Spleen (tissue), 11 donors: ENCODE measurements at regions not wholly inside any gene's neighbourhood (a gene's known extent, or its start where the extent isn't known, plus 50 kb on each side); places are given as distances from the start of the nearest gene placed in this dataset.

Experiments
- DNase-seq: peaks from one replicate; pipeline ENCODE4 v3.0.0-alpha.2; 2020
- H3K27ac ChIP-seq, 8 donors: fragments of 200-600 bp; sonication (generic) in 7 of 8; 1 replicate in 4 of 8; 2 replicates in 4 of 8; pipeline versions ENCODE4 v1.5.0 to v1.8.0; 2016 to 2021; ENCODE audit warnings: inconsistent platforms in 4 of 8, mild to moderate bottlenecking in 4 of 8, moderate library complexity in 1 of 8
- H3K27me3 ChIP-seq, 7 donors: fragments of 200-600 bp; sonication (generic) in 6 of 7; replicated peaks in 1 of 7; 1 replicate in 4 of 7; 2 replicates in 3 of 7; pipeline versions ENCODE4 v1.5.0 to v1.8.0; 2016 to 2021; ENCODE audit warnings: inconsistent platforms in 3 of 7, mild to moderate bottlenecking in 1 of 7
- H3K36me3 ChIP-seq, 6 donors: fragments of 200-600 bp; sonication (generic) in 5 of 6; 1 replicate in 4 of 6; 2 replicates in 2 of 6; pipeline versions ENCODE4 v1.5.0 to v1.8.0; 2016 to 2021; ENCODE audit warnings: inconsistent platforms in 2 of 6
- H3K4me1 ChIP-seq, 6 donors: fragments of 200-600 bp; sonication (generic) in 5 of 6; 1 replicate in 3 of 6; 2 replicates in 3 of 6; pipeline versions ENCODE4 v1.5.0 to v1.8.0; 2016 to 2021; ENCODE audit warnings: inconsistent platforms in 3 of 6
- H3K4me3 ChIP-seq, 8 donors: fragments of 200-600 bp; sonication (generic) in 7 of 8; 1 replicate in 4 of 8; 2 replicates in 4 of 8; pipeline versions ENCODE4 v1.5.0 to v1.8.0; 2016 to 2021; ENCODE audit warnings: inconsistent platforms in 4 of 8, mild to moderate bottlenecking in 4 of 8, moderate library complexity in 2 of 8
- H3K9me3 ChIP-seq, 8 donors: fragments of 200-600 bp; sonication (generic) in 7 of 8; 1 replicate in 4 of 8; 2 replicates in 4 of 8; pipeline versions ENCODE4 v1.5.0 to v1.8.0; 2016 to 2021; ENCODE audit warnings: inconsistent platforms in 4 of 8
- CTCF ChIP-seq, 11 experiments: fragments of 200-600 bp in 7 of 11; fragments of 450-650 bp in 4 of 11; sonication (generic) in 4 of 11; IDR thresholded peaks in 8 of 11; conservative IDR thresholded peaks in 3 of 11; 1 replicate in 7 of 11; 2 replicates in 4 of 11; pipeline versions ENCODE4 v1.4.0 to v1.8.0; 2016 to 2021; ENCODE audit warnings: antibody characterized with exemption in 11 of 11, inconsistent platforms in 4 of 11, mild to moderate bottlenecking in 1 of 11
- POLR2A ChIP-seq, 3 donors: fragments of 450-650 bp; IDR thresholded peaks; one replicate each; pipeline ENCODE4 v1.5.1; 2017; ENCODE audit warnings: antibody characterized with exemption in 3 of 3, mild to moderate bottlenecking in 1 of 3
- POLR2AphosphoS5 ChIP-seq, 3 donors: sonication (generic); formaldehyde crosslinking; IDR thresholded peaks; one replicate each; pipeline ENCODE4 v1.5.1; 2017; ENCODE audit warnings: antibody characterized with exemption in 3 of 3
- WGBS, 5 donors: extraction: QIAGEN DNeasy Blood & Tissue Kit in 3 of 5; methylation state at CpG; one replicate each; pipeline versions ENCODE4 v1.1.5 to v1.1.7; 2013 to 2018; 5-methylcytosine and 5-hydroxymethylcytosine counted together
- intact Hi-C: fragments of 100-400 bp; cut with DNase I; formaldehyde crosslinking; loops from one replicate; pipeline ENCODE4 v1.15.0; 2023; ENCODE audit warnings: low total_unique reads
- donor health status: healthy with polysubstance abuse.
- donor health status: DM: no; HTN: no; CAD: no; lungs with moderate emphysema.
- donor health status: DM: no; HTN: no; CAD: no.
- donor health status: Bipolar disorder and iron deficiency.
- donor health status: healthy.
- donor health status: DM: no; HTN: no; CAD: no.
- donor health status: DM: yes; HTN: yes; CAD: no.

GRCh38 chr1:98342566-98342965, 319.0 kb upstream of the SNX7 start:
- intact Hi-C loops = no loop called here
- no peak for TF ChIP-seq POLR2A (IDR thresholded peaks at IDR 0.05)
- no peak for TF ChIP-seq CTCF (IDR thresholded peaks at IDR 0.05 in 8 of 11, conservative IDR thresholded peaks at IDR 0.05 in 3 of 11)
- no peak for TF ChIP-seq POLR2AphosphoS5 (IDR thresholded peaks at IDR 0.05)
- Histone ChIP-seq H3K9me3 (no peaks in the 10 kb centered on the region), H3K27me3 (no peaks in the 10 kb centered on the region), H3K4me3 (no peak overlapping the region), H3K27ac (no peak overlapping the region), H3K36me3 (no peaks in the 10 kb centered on the region), H3K4me1 (no peaks in the 10 kb centered on the region)
- WGBS, 5 donors = 74 to 88% (median 79%) methylated on average over 1 of the region's 1 CpG
- no peak for DNase-seq

GRCh38 chr1:98340511-98340910, 321.0 kb upstream of the SNX7 start:
- H3K4me3 ChIP-seq = no peak overlapping the region
- WGBS, 5 donors = 59 to 88% (median 82%) methylated on average over 4 of the region's 4 CpGs
- no peak for DNase-seq
- H3K4me1 ChIP-seq = no peaks in the 10 kb centered on the region
- H3K27ac ChIP-seq = no peak overlapping the region
- intact Hi-C loops = no loop called here
- no peaks in the 10 kb centered on the region for H3K36me3 ChIP-seq
- TF ChIP-seq CTCF (IDR thresholded peaks at IDR 0.05 in 8 of 11, conservative IDR thresholded peaks at IDR 0.05 in 3 of 11) (no peak), POLR2A (IDR thresholded peaks at IDR 0.05) (no peak), POLR2AphosphoS5 (IDR thresholded peaks at IDR 0.05) (no peak)
- H3K27me3 ChIP-seq = no peaks in the 10 kb centered on the region
- H3K9me3 ChIP-seq = no peaks in the 10 kb centered on the region

GRCh38 chr1:98336472-98337083, 324.9 kb upstream of the SNX7 start:
- Histone ChIP-seq H3K27me3 (no peaks in the 10 kb centered on the region), H3K27ac (no peak overlapping the region), H3K9me3 (no peaks in the 10 kb centered on the region), H3K4me3 (peak overlapping the region in 1 of 8 donors; percentile 41), H3K36me3 (no peaks in the 10 kb centered on the region), H3K4me1 (no peaks in the 10 kb centered on the region)
- WGBS, 5 donors = 73 to 85% (median 77%) methylated on average over 5 of the region's 5 CpGs
- TF ChIP-seq CTCF (IDR thresholded peaks at IDR 0.05 in 8 of 11, conservative IDR thresholded peaks at IDR 0.05 in 3 of 11) = no peak
- no peak for TF ChIP-seq POLR2AphosphoS5 (IDR thresholded peaks at IDR 0.05)
- TF ChIP-seq POLR2A (IDR thresholded peaks at IDR 0.05) = no peak
- DNase-seq = no peak
- intact Hi-C loops = no loop called here

GRCh38 chr1:98333936-98334335, 327.6 kb upstream of the SNX7 start:
- intact Hi-C loops = no loop called here
- no peaks in the 10 kb centered on the region for H3K4me1 ChIP-seq
- H3K36me3 ChIP-seq = no peaks in the 10 kb centered on the region
- no peak for DNase-seq
- 66 to 83% (median 79%) methylated on average over 3 of the region's 3 CpGs for WGBS, 5 donors
- TF ChIP-seq POLR2A (IDR thresholded peaks at IDR 0.05) (no peak), CTCF (IDR thresholded peaks at IDR 0.05 in 8 of 11, conservative IDR thresholded peaks at IDR 0.05 in 3 of 11) (no peak), POLR2AphosphoS5 (IDR thresholded peaks at IDR 0.05) (no peak)
- H3K4me3 ChIP-seq = no peak overlapping the region
- no peaks in the 10 kb centered on the region for H3K9me3 ChIP-seq
- H3K27ac ChIP-seq = no peak overlapping the region
- no peaks in the 10 kb centered on the region for H3K27me3 ChIP-seq
